HCT116 (cell line): ENCODE measurements at regions not wholly inside any gene's neighbourhood (a gene's known extent, or its start where the extent isn't known, plus 50 kb on each side); places are given as distances from the start of the nearest gene placed in this dataset.

Experiments
- ATAC-seq: fragments of 200-7000 bp; cut with Tn5 transposase; 2 replicates; pipeline ENCODE4 v1.9.1; 2020; ENCODE audit warnings: mild to moderate bottlenecking, moderate library complexity
- BruUV-seq: library from RNA; stranded (reverse); fragments of 400-500 nt; replicated peaks from 2 replicates; lab custom pipeline; 2021; lab: Mats Ljungman, UMichigan
- CTCF ChIA-PET: fragments of 300-600 bp; sonication (Branson Sonifier 250); formaldehyde crosslinking; loops from one replicate; lab custom pipeline; 2021; ENCODE audit warnings: antibody characterized with exemption; lab: Charles Lee
- POLR2A ChIA-PET: fragments of 300-600, 350-600 bp; sonication (Branson Sonifier 250); formaldehyde crosslinking; loops from one replicate; lab custom pipeline; 2021; ENCODE audit warnings: antibody characterized with exemption; lab: Charles Lee
- RAD21 ChIA-PET, 2 experiments: fragments of 300-600 bp; sonication (Branson Sonifier 250); formaldehyde crosslinking; loops; one replicate each; lab custom pipeline; 2023; ENCODE audit warnings: low total read pairs in 2 of 2; ENCODE audit not compliant: uncharacterized antibody in 2 of 2, unreplicated experiment in 2 of 2, low non-redundant PET in 1 of 2; lab: Charles Lee
- DNase-seq: peaks from one replicate; pipeline ENCODE4 v3.0.0-alpha.2; 2010; ENCODE audit warnings: low read depth, low spot score
- H2AFZ ChIP-seq: fragments of 200-600 bp; shearing (Covaris generic), sonication (generic); 2 replicates; pipeline ENCODE4 v1.6.1; 2017; ENCODE audit warnings: low read depth, mixed run types, mixed read lengths, antibody characterized with exemption, low read length; ENCODE audit not compliant: poor library complexity, severe bottlenecking
- H3K27ac ChIP-seq: 2 replicates; pipeline ENCODE4 v1.5.1; 2012; ENCODE audit warnings: low read depth, low read length
- H3K27me3 ChIP-seq: fragments of 200-600 bp; sonication (generic); 2 replicates; pipeline ENCODE4 v1.6.1; 2016; ENCODE audit warnings: mixed run types, low read length, mixed read lengths; ENCODE audit not compliant: insufficient read depth
- H3K36me3 ChIP-seq, 2 experiments: fragments of 200-500 bp in 1 of 2; fragments of 200-600 bp in 1 of 2; sonication (Bioruptor generic) in 1 of 2; sonication (generic) in 1 of 2; 2 replicates each; pipeline versions ENCODE4 v1.5.1 to v1.6.1; 2014 to 2016; ENCODE audit warnings: low read length in 2 of 2, inconsistent platforms in 1 of 2, mixed read lengths in 1 of 2, mixed run types in 1 of 2; ENCODE audit not compliant: insufficient read depth in 2 of 2, control insufficient read depth in 1 of 2
- H3K4me1 ChIP-seq, 2 experiments: fragments of 200-600 bp in 1 of 2; sonication (generic) in 1 of 2; 2 replicates each; pipeline versions ENCODE4 v1.5.1 to v1.6.1; 2012 to 2017; ENCODE audit warnings: low read length in 2 of 2, inconsistent platforms in 1 of 2, mild to moderate bottlenecking in 1 of 2, mixed read lengths in 1 of 2, mixed run types in 1 of 2, moderate library complexity in 1 of 2; ENCODE audit not compliant: insufficient read depth in 2 of 2, control insufficient read depth in 1 of 2
- H3K4me2 ChIP-seq: fragments of 200-600 bp; sonication (generic); 2 replicates; pipeline ENCODE4 v1.6.1; 2017; ENCODE audit warnings: mixed run types, low read length, mixed read lengths
- H3K4me3 ChIP-seq, 2 experiments: fragments of 200-600 bp in 1 of 2; sonication (generic) in 1 of 2; replicated peaks in 1 of 2; 2 replicates each; pipeline ENCODE4 v1.5.1; 2011 to 2016; ENCODE audit warnings: low read length in 2 of 2, control low read depth in 1 of 2, low read depth in 1 of 2, mild to moderate bottlenecking in 1 of 2, mixed read lengths in 1 of 2, mixed run types in 1 of 2
- H3K79me2 ChIP-seq: fragments of 200-600 bp; sonication (generic); 2 replicates; pipeline ENCODE4 v1.6.1; 2017; ENCODE audit warnings: mild to moderate bottlenecking, mixed run types, low read length, moderate library complexity, mixed read lengths; ENCODE audit not compliant: insufficient read depth
- H3K9ac ChIP-seq: fragments of 200-600 bp; sonication (generic); 2 replicates; pipeline ENCODE4 v1.6.1; 2016; ENCODE audit warnings: low read length, mixed read lengths
- H3K9me2 ChIP-seq: fragments of 200-600 bp; sonication (generic), shearing (Covaris generic); 2 replicates; pipeline ENCODE4 v1.6.1; 2017; ENCODE audit warnings: mixed run types, mild to moderate bottlenecking, moderate library complexity; ENCODE audit not compliant: insufficient read depth
- H3K9me3 ChIP-seq, 2 experiments: fragments of 200-500 bp in 1 of 2; fragments of 200-600 bp in 1 of 2; sonication (Bioruptor generic) in 1 of 2; sonication (generic) in 1 of 2; 2 replicates each; pipeline ENCODE4 v1.6.1; 2014 to 2017; ENCODE audit warnings: low read length in 2 of 2, mixed read lengths in 2 of 2, inconsistent platforms in 1 of 2, low read depth in 1 of 2, mild to moderate bottlenecking in 1 of 2, mixed run types in 1 of 2, moderate library complexity in 1 of 2; ENCODE audit not compliant: control insufficient read depth in 1 of 2, insufficient read depth in 1 of 2
- H4K20me1 ChIP-seq: fragments of 200-600 bp; sonication (generic), shearing (Covaris generic); 2 replicates; pipeline ENCODE4 v1.6.1; 2017; ENCODE audit warnings: mixed run types, mild to moderate bottlenecking, moderate library complexity; ENCODE audit not compliant: insufficient read depth
- CEBPB ChIP-seq: IDR thresholded peaks from 2 replicates; pipeline ENCODE4 v1.6.1; 2012; ENCODE audit warnings: low read depth
- EGR1 ChIP-seq: IDR thresholded peaks from 2 replicates; pipeline ENCODE4 v1.6.1; 2012; ENCODE audit warnings: low read depth
- REST ChIP-seq: IDR thresholded peaks from 2 replicates; pipeline ENCODE4 v1.6.1; 2012; ENCODE audit warnings: low read depth
- ZBTB33 ChIP-seq: IDR thresholded peaks from 2 replicates; pipeline ENCODE4 v1.6.1; 2011; ENCODE audit warnings: mild to moderate bottlenecking, low read length, moderate library complexity; ENCODE audit not compliant: insufficient replicate concordance; ENCODE audit errors: extremely low read depth
- intact Hi-C: fragments of 100-400 bp; cut with micrococcal nuclease; formaldehyde crosslinking; loops from 2 replicates; pipeline ENCODE4 v1.10.0; 2022
- TF ChIP-seq, protein P1 (sequence below): IDR thresholded peaks from 2 replicates; pipeline ENCODE4 v1.6.1; 2012

DNA sequence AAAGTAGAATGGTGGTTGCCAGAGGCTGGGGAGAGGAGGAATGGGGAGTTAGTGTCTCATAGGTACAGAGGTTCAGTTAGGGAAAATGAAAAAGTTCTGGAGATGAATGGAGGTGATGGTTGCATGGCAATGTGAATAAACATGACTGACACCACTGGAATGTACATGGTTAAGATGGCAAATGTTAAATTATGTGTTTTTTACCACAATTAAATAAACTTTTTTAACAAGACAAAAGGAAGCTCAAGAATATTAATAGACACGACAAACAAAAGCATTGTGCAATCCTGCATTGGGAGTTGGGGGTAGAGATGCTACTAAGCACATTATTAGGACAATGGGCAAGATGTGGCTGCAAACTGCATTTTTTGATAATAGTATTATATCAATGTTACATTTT, 147.7 kb downstream of the TWIST2 start:
- Histone ChIP-seq H3K4me2 (no peak overlapping the region), H3K9ac (no peak overlapping the region), H2AFZ (no peak overlapping the region), H3K27ac (no peak overlapping the region), H4K20me1 (no peaks in the 10 kb centered on the region), H3K4me3 (no peak overlapping the region), H3K27me3 (peaks cover 4% of the 10 kb centered on the region; the same call in 1 of the 2 replicates), H3K79me2 (no peaks in the 10 kb centered on the region), H3K36me3 (no peaks in the 10 kb centered on the region), H3K4me1 (no peaks in the 10 kb centered on the region), H3K9me2 (no peaks in the 10 kb centered on the region), H3K9me3 (no peaks in the 10 kb centered on the region)
- DNase-seq (no peak), ATAC-seq (no peak)
- CTCF ChIA-PET = no interaction called here
- intact Hi-C loops = no loop called here
- no TSS peak for BruUV-seq
- RAD21 ChIA-PET = no interaction called here
- POLR2A ChIA-PET = no interaction called here
- TF ChIP-seq, protein P1, sequence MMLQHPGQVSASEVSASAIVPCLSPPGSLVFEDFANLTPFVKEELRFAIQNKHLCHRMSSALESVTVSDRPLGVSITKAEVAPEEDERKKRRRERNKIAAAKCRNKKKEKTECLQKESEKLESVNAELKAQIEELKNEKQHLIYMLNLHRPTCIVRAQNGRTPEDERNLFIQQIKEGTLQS = no peak
- no peak for TF ChIP-seq ZBTB33
- no peak for TF ChIP-seq EGR1
- no peak for TF ChIP-seq CEBPB
- TF ChIP-seq REST = no peak
